Activated CD4-positive, alpha-beta memory T cell treated with anti-CD3 and anti-CD28 coated beads, Interleukin-2, amount 10 ng/mL, durations not matched to agents 7 days and 5 days (primary cell): ENCODE measurements at regions not wholly inside any gene's neighbourhood (a gene's known extent, or its start where the extent isn't known, plus 50 kb on each side); places are given as distances from the start of the nearest gene placed in this dataset.

Experiments used
- CTCF ChIA-PET: fragments of 350-600 bp; sonication (Branson Sonifier 250); formaldehyde crosslinking; loops from one replicate; lab custom pipeline; 2021; ENCODE audit warnings: antibody characterized with exemption, inconsistent platforms; lab: Charles Lee
- POLR2A ChIA-PET: fragments of 350-600 bp; sonication (Branson Sonifier 250); formaldehyde crosslinking; loops from one replicate; lab custom pipeline; 2021; ENCODE audit warnings: antibody characterized with exemption; lab: Charles Lee
- DNase-seq: peaks from one replicate; pipeline ENCODE4 v3.0.0-alpha.2; 2020
- H3K27ac Mint-ChIP-seq: one replicate; pipeline ENCODE4 v1.8.0; 2021; ENCODE audit warnings: mild to moderate bottlenecking, mixed read lengths
- H3K27me3 Mint-ChIP-seq: one replicate; pipeline ENCODE4 v1.8.0; 2021; ENCODE audit warnings: mixed read lengths
- H3K36me3 Mint-ChIP-seq: one replicate; pipeline ENCODE4 v1.8.0; 2021; ENCODE audit warnings: low read depth, mixed read lengths
- H3K4me1 Mint-ChIP-seq: one replicate; pipeline ENCODE4 v1.8.0; 2021; ENCODE audit warnings: mixed read lengths
- H3K4me3 Mint-ChIP-seq: one replicate; pipeline ENCODE4 v1.8.0; 2021; ENCODE audit warnings: mild to moderate bottlenecking, mixed read lengths
- H3K9me3 Mint-ChIP-seq: one replicate; pipeline ENCODE4 v1.8.0; 2021; ENCODE audit warnings: mixed read lengths

DNA sequence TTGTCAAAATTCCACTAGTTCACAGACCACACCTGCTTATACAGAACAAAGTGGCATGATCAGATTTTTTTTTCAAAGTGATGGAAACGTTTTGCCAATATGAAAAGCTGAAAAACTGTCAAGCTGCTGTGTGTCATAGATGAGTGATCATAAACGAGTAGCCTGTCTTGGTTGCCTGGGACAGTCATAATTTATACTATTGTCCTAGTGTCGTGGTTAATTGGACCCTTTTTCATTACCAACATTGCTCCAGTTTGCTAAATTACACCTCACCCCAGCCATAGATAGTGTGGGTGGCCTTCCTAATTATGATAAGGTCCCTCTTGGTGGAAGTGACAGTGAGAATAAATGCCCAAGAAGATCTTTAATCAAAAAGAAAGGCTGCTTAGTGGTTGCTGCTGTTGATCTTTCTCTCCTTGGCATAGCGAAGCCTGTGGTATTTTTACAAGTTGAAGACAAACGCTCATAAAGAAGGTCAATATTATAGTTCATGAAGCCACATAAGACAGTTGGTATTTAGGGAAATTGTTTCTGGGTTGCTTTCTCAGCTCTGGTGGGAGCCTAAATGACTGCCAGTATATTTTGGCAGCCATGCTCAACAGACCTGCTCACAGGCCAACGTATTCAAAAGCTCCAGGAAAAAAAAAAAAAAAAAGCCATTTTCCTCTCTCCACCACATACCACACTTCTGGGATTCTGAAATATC, 478.1 kb downstream of the PLA2G4A start:
- H3K9me3 Mint-ChIP-seq = peaks cover 3% of the 10 kb centered on the region
- no peak for DNase-seq
- no peak overlapping the region for H3K4me3 Mint-ChIP-seq
- H3K27me3 Mint-ChIP-seq = no peaks in the 10 kb centered on the region
- ChIA-PET POLR2A (no interaction called here), CTCF (no interaction called here)
- H3K36me3 Mint-ChIP-seq = no peaks in the 10 kb centered on the region
- H3K4me1 Mint-ChIP-seq = no peaks in the 10 kb centered on the region
- no peak overlapping the region for H3K27ac Mint-ChIP-seq

DNA sequence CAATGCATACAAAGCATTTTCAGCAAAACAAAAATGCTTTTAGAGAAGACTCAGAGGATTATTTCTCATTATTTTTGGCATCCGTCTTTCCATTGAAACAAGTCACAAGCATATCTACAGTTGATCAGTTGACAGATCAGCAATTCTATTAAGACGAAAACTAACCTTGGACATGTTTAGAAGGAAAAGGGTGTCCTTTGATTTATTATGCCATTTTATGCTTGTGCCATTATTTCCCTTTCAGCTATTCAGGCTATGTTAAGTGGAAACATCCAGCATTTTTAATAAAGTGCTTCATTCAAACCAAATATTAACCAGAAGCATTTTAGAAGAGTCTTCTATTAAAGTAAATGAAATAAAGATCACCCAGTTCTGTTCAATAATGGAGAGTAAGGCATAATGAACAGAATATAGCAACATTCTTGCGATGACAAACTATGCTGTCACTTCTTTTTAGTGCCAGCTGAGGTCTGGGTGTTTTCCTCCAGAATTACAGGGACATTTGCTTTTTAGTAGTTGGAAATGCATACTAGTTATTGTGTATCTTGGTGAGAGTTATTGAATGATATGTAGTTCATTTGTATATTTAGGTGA, 481.4 kb downstream of the PLA2G4A start:
- Mint-ChIP-seq H3K9me3 (no peaks in the 10 kb centered on the region), H3K27ac (no peak overlapping the region), H3K27me3 (no peaks in the 10 kb centered on the region), H3K4me3 (no peak overlapping the region), H3K4me1 (no peaks in the 10 kb centered on the region), H3K36me3 (no peaks in the 10 kb centered on the region)
- ChIA-PET CTCF (no interaction called here), POLR2A (no interaction called here)
- no peak for DNase-seq

DNA sequence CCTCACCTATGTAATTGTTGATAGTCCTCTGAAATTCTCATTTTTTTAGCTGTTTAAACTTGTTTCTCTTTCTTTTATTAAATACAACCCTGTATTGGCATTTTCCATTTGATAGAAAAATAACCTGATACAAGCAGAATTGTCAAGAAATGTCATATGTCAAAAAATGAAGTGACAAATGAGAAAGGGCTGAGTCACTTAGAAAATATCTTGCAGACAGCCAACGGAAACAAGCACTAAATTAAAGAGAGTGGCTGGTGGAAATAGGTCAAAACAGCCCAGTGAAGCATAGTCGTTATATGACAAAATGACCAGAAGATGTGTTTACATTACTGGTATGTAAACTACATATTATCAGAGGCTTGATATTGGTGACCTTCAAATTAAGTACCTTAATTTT, 484.4 kb downstream of the PLA2G4A start:
- CTCF ChIA-PET = no interaction called here
- H3K4me3 Mint-ChIP-seq = no peak overlapping the region
- no peak overlapping the region for H3K27ac Mint-ChIP-seq
- POLR2A ChIA-PET = no interaction called here
- peaks cover 3% of the 10 kb centered on the region for H3K9me3 Mint-ChIP-seq
- H3K36me3 Mint-ChIP-seq = no peaks in the 10 kb centered on the region
- DNase-seq = no peak
- no peaks in the 10 kb centered on the region for H3K27me3 Mint-ChIP-seq
- H3K4me1 Mint-ChIP-seq = no peaks in the 10 kb centered on the region

DNA sequence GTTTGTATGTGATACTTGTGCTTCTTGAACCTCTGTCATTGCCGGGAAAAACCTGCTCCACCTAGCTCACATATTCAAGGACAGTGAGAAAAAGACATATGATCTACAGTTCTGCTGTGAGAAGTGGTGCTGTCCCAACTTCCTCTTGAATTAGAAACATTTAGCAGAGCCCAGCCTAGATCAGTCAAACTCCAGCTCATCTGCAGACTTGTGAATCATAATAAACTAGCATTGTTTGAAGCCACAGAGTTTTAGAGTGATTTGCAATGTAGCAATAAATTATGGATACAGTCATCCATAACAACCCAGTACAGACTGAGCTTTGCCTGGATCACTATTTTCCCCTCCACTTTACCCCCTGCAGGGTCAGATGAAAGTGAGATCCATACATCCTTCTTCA, 497.8 kb downstream of the PLA2G4A start:
- Mint-ChIP-seq H3K27ac (no peak overlapping the region), H3K9me3 (no peaks in the 10 kb centered on the region), H3K36me3 (no peaks in the 10 kb centered on the region), H3K4me1 (no peaks in the 10 kb centered on the region), H3K4me3 (no peak overlapping the region), H3K27me3 (no peaks in the 10 kb centered on the region)
- POLR2A ChIA-PET = no interaction called here
- CTCF ChIA-PET = no interaction called here
- no peak for DNase-seq

DNA sequence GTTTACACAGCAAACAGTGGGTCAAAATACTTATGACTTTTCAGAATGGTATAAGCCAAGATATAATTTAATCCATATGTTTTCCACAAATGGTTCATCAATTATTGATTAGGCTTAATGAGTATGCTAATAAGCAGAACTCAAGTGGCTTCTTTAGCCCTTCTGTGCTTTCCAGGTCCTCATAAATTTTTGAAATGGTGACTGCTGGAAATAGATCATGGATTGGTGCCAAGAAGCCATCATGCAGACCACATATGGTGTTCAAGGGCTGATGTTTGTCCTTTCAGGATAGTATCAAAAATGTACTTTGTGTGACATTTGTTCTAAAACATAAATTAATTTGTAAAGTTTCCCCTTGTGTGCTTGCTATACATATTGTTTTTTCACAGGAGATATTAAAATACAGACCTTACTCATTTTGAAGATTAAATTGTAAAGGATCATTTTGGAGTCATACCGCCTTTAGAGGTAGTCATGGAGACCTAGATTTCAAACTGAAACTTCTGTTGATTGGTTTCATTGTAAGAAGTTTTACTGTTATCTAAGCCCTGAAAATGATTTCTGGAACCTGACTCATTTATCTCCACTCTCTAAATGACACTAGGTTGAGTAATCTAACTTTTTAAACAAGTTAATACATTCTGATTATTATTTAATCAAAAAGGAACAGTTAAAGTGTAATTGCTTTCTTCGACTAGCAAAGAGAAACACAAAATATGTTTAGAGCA, 507.9 kb downstream of the PLA2G4A start:
- H3K27me3 Mint-ChIP-seq = no peaks in the 10 kb centered on the region
- POLR2A ChIA-PET = no interaction called here

DNA sequence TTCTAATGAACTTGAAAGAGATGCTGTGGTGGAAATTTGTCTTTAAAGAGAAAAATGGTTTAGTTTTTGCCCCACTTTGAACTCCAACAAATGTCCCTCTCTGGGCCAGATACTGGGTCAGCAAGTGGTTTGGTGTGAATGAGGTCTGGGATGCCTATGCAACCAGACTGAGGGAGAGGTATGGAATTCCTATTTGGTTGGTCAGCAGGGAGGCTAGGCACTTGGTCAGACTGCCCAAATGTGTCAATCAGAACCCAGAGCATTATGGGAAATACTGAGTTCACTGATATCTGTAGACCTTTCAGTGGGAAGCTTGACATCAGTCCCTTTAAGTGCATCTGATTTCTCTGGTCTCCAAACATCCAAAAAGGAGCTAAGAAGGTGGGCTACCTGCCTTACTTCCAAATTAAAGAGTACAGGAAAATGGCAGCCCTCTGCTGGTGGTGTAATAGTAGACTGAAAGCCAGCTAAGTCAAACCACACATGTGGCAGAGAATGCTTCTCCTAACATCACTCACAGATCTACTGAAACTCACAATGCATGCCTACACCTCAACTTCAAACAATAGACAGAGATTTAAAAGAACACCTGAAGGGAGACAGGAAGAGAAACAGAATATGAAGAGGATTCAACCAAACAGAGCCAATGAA, 510.1 kb downstream of the PLA2G4A start:
- Mint-ChIP-seq H3K4me3 (no peak overlapping the region), H3K9me3 (no peaks in the 10 kb centered on the region), H3K27me3 (no peaks in the 10 kb centered on the region), H3K36me3 (no peaks in the 10 kb centered on the region), H3K4me1 (no peaks in the 10 kb centered on the region), H3K27ac (no peak overlapping the region)
- DNase-seq = no peak
- ChIA-PET POLR2A (no interaction called here), CTCF (no interaction called here)

More for the DNA sequence above, 507.9 kb downstream of the PLA2G4A start:
- Mint-ChIP-seq H3K27ac (no peak overlapping the region), H3K9me3 (no peaks in the 10 kb centered on the region), H3K4me3 (no peak overlapping the region), H3K36me3 (no peaks in the 10 kb centered on the region), H3K4me1 (no peaks in the 10 kb centered on the region)
- CTCF ChIA-PET = no interaction called here
- no peak for DNase-seq

DNA sequence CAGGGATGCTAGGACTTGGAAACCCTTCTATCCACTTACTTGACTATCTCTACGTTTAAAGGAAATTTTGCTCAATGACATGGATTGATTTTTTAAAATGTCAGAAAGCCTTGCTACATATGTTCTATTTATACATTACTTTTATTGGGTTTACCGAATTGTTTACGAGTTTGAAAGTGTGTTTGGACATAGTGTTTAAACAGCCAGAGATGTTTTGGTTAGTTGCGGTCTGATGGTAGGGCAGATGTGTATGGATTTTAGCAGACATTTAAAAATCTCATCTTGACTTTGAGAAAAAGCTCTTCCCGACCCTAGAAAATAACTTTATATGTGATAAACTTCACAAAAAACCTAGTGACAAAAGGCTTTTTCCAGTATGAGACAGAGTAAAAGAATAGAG, 513.7 kb downstream of the PLA2G4A start:
- POLR2A ChIA-PET = no interaction called here
- Mint-ChIP-seq H3K9me3 (no peaks in the 10 kb centered on the region), H3K4me1 (no peaks in the 10 kb centered on the region), H3K27ac (no peak overlapping the region), H3K27me3 (no peaks in the 10 kb centered on the region), H3K4me3 (no peak overlapping the region), H3K36me3 (no peaks in the 10 kb centered on the region)
- CTCF ChIA-PET = no interaction called here
- DNase-seq = no peak

DNA sequence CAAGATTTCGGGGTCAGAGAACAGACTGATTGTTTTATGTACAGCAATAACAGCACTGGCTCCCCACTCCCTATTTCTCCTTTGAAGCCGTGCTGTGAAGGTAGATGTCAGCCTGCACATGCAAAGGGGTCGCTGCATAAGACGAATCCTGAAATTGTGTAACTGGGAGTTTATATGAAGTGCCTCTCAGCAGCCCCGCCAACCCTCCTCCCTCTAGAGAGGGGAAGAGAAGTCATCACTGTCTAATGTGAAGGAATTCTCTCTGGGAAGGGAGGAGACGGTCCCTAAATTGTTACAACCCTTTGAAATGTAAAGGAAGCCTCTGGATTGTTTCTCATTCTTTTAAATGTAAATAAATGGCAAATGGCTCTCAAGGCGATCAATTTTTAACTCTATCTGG, 545.3 kb downstream of the PLA2G4A start:
- Mint-ChIP-seq H3K27me3 (no peaks in the 10 kb centered on the region), H3K27ac (no peak overlapping the region), H3K4me3 (no peak overlapping the region), H3K9me3 (peaks cover 4% of the 10 kb centered on the region), H3K4me1 (no peaks in the 10 kb centered on the region), H3K36me3 (no peaks in the 10 kb centered on the region)
- ChIA-PET CTCF (no interaction called here), POLR2A (no interaction called here)
- DNase-seq = no peak

DNA sequence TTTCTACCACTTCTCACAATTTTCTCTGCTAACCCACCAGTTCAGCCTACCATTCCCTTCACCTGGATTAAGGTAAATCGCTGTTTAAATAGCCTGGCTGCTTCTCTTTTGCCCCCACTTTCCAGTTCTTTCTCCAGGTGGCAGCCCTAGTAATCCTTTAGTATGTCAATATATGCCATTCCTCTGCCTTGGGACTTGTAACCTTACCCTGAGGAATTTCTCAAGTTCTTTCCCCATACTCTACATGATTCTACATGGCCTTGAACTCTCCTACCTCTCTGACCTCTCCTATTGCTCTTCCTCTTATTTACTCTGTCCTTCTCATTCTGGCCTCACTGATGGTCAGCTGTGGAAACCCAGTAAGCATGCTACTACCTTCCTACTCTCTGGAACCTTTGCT, 546.0 kb downstream of the PLA2G4A start:
- no peaks in the 10 kb centered on the region for H3K4me1 Mint-ChIP-seq
- no peak overlapping the region for H3K4me3 Mint-ChIP-seq
- no peaks in the 10 kb centered on the region for H3K27me3 Mint-ChIP-seq
- ChIA-PET CTCF (no interaction called here), POLR2A (no interaction called here)
- H3K36me3 Mint-ChIP-seq = no peaks in the 10 kb centered on the region
- H3K9me3 Mint-ChIP-seq = peaks cover 4% of the 10 kb centered on the region
- no peak overlapping the region for H3K27ac Mint-ChIP-seq
- DNase-seq = no peak

DNA sequence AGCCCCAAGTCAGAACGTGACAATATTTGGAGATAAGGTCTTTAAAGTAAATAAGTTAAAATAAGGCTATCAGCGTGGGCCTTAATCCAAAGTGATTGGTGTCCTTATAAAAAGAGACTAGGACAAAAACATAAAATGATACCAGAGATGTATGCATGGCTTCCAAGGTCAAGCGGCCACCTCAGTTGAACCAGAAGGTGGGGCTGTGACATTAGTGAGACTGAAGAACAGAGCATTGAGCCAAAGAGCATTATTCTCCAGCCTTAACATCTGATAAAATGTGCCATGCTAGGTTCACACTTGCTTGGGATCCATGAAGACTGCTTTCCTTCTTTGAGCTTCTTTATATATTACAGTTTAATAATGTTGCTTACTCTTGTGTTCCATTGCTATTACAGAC, 554.6 kb downstream of the PLA2G4A start:
- Mint-ChIP-seq H3K27me3 (no peaks in the 10 kb centered on the region), H3K27ac (no peak overlapping the region), H3K36me3 (no peaks in the 10 kb centered on the region), H3K4me3 (no peak overlapping the region), H3K4me1 (peaks cover 1% of the 10 kb centered on the region), H3K9me3 (peaks cover 2% of the 10 kb centered on the region)
- DNase-seq = no peak
- CTCF ChIA-PET = interaction anchor here (0.7 kb wide), 1 partner anchor 14 kb away, joined by 3 read pairs; no protein-coding TSS in a partner anchor
- POLR2A ChIA-PET = no interaction called here

DNA sequence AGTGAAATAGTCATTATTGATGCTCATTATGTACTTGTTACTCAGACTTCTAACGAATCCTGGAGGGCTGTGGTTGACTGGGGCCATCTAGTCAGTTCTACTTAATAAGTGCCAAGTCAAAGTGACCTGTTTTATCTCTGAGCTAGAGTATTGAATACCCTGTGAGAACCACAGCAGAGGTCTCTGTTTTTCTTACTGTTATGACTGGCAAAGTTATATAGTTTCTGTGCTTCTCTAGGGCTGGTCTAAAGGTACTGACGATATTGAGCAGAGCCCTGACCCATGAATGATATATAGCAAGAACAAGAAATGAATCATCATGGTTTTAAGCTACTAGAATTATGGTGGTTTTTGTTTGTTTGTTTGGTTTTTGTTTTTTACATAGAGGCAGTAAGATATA, 555.8 kb downstream of the PLA2G4A start:
- Mint-ChIP-seq H3K27me3 (no peaks in the 10 kb centered on the region), H3K36me3 (no peaks in the 10 kb centered on the region), H3K4me1 (peaks cover 1% of the 10 kb centered on the region), H3K9me3 (peaks cover 2% of the 10 kb centered on the region), H3K27ac (no peak overlapping the region), H3K4me3 (no peak overlapping the region)
- DNase-seq = no peak
- POLR2A ChIA-PET = no interaction called here
- CTCF ChIA-PET = no interaction called here

DNA sequence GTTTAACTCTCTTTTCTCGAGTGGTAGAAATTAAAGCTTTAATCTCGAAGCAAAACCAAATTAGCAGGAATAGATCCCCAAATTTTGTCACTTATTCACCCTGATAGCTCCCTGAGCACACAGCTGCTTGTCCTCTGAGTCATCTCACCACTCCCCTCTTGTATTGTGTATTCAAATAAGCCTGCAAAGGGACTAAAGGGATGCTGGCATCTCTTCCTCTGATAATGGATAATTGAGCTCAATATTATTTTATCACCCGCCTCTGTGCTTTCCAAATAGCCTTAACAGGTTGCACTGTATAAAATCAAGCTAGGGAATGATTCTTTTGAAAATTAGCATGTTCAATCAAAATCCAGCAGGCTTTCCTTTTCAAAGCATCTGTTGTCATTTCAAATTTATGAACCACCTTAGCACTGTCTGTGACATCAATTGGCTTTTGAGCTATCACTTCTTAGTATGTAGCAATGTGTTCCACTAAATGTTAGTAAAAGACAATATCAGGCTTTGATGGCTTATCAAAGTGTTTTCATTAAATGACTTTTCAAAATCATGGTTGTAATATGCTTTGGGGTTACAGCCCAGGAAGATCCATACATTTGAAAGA, 561.6 kb downstream of the PLA2G4A start:
- ChIA-PET CTCF (no interaction called here), POLR2A (no interaction called here)
- H3K27me3 Mint-ChIP-seq = no peaks in the 10 kb centered on the region
- H3K36me3 Mint-ChIP-seq = no peaks in the 10 kb centered on the region
- no peak for DNase-seq
- H3K27ac Mint-ChIP-seq = no peak overlapping the region
- H3K9me3 Mint-ChIP-seq = peaks cover 2% of the 10 kb centered on the region
- H3K4me1 Mint-ChIP-seq = no peaks in the 10 kb centered on the region
- H3K4me3 Mint-ChIP-seq = no peak overlapping the region

DNA sequence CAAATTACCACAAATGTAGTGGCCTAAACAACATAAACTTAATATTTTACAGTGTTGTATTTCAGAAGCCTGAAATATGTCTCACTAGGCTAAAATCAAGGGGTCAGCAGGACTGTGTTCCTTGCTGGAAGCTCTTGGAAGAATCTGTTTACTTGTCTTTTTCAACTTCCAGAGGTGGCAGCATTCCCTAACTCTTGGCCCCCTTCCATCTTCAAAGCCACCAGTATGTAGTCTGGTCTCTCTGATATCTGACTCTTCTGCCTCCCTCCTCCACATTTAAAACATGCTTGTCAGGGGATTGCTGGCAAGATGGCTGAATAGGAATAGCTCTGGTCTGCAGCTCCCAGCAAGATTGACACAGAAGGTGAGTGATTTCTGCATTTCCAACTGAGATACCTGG, 567.5 kb downstream of the PLA2G4A start:
- ChIA-PET CTCF (interaction anchor here (0.6 kb wide), 1 partner anchor 50 kb away, joined by 3 read pairs; no protein-coding TSS in a partner anchor), POLR2A (no interaction called here)
- Mint-ChIP-seq H3K9me3 (peaks cover 2% of the 10 kb centered on the region), H3K36me3 (no peaks in the 10 kb centered on the region), H3K27ac (no peak overlapping the region), H3K4me3 (no peak overlapping the region), H3K27me3 (no peaks in the 10 kb centered on the region), H3K4me1 (no peaks in the 10 kb centered on the region)
- no peak for DNase-seq
